Skeletal muscle tissue (tissue), 3 donors: ENCODE measurements at regions not wholly inside any gene's neighbourhood (a gene's known extent, or its start where the extent isn't known, plus 50 kb on each side); places are given as distances from the start of the nearest gene placed in this dataset.

Experiments
- H3K27ac ChIP-seq: one replicate; pipeline ENCODE4 v1.7.0; 2013; ENCODE audit warnings: mild to moderate bottlenecking, low read depth, low read length, inconsistent platforms
- H3K27me3 ChIP-seq, 3 donors: one replicate each; pipeline ENCODE4 v1.7.0; 2013; ENCODE audit warnings: low read length in 3 of 3; ENCODE audit not compliant: control insufficient read depth in 3 of 3, insufficient read depth in 3 of 3
- H3K36me3 ChIP-seq, 3 donors: one replicate each; pipeline ENCODE4 v1.7.0; 2013; ENCODE audit warnings: low read length in 3 of 3; ENCODE audit not compliant: control insufficient read depth in 3 of 3, insufficient read depth in 3 of 3
- H3K4me1 ChIP-seq, 3 donors: one replicate each; pipeline ENCODE4 v1.7.0; 2013; ENCODE audit warnings: low read length in 3 of 3, mild to moderate bottlenecking in 3 of 3; ENCODE audit not compliant: control insufficient read depth in 3 of 3, insufficient read depth in 3 of 3
- H3K4me3 ChIP-seq, 3 donors: one replicate each; pipeline ENCODE4 v1.7.0; 2013; ENCODE audit warnings: low read length in 3 of 3
- H3K9ac ChIP-seq, 3 donors: one replicate each; pipeline ENCODE4 v1.7.0; 2013; ENCODE audit warnings: low read length in 3 of 3, mild to moderate bottlenecking in 3 of 3, moderate library complexity in 2 of 3, low read depth in 1 of 3
- H3K9me3 ChIP-seq, 3 donors: one replicate each; pipeline ENCODE4 v1.7.0; 2013; ENCODE audit warnings: low read length in 3 of 3; ENCODE audit not compliant: control insufficient read depth in 3 of 3
- donor health status: Osteomylitis.

- no peaks in the 10 kb centered on the region for H3K4me1 ChIP-seq
- no peak overlapping the region for H3K9ac ChIP-seq
- no peak overlapping the region for H3K4me3 ChIP-seq
- H3K27ac ChIP-seq = no peak overlapping the region
- peaks cover 0 to 3% (median 0%) of the 10 kb centered on the region in 3 donors for H3K9me3 ChIP-seq
- no peaks in the 10 kb centered on the region for H3K27me3 ChIP-seq
- no peaks in the 10 kb centered on the region for H3K36me3 ChIP-seq
Measured at GRCh38 chr7:34487391-34488115, 170.5 kb upstream of the NPSR1 start.

- H3K9ac ChIP-seq = no peak overlapping the region
- H3K27ac ChIP-seq = no peak overlapping the region
- H3K27me3 ChIP-seq = no peaks in the 10 kb centered on the region
- H3K4me3 ChIP-seq = no peak overlapping the region
- no peaks in the 10 kb centered on the region for H3K4me1 ChIP-seq
- H3K36me3 ChIP-seq = no peaks in the 10 kb centered on the region
- peaks cover 0 to 3% (median 0%) of the 10 kb centered on the region in 3 donors for H3K9me3 ChIP-seq
Measured at GRCh38 chr7:34488766-34489165, 169.3 kb upstream of the NPSR1 start.

GRCh38 chr7:34491899-34492298 lies 166.1 kb upstream of the NPSR1 start:
- Histone ChIP-seq H3K4me3 (no peak overlapping the region), H3K9ac (no peak overlapping the region), H3K36me3 (no peaks in the 10 kb centered on the region), H3K9me3 (no peaks in the 10 kb centered on the region), H3K27ac (no peak overlapping the region), H3K4me1 (no peaks in the 10 kb centered on the region), H3K27me3 (no peaks in the 10 kb centered on the region)

- no peak overlapping the region for H3K4me3 ChIP-seq
- H3K27ac ChIP-seq = no peak overlapping the region
- no peak overlapping the region for H3K9ac ChIP-seq
- H3K4me1 ChIP-seq = no peaks in the 10 kb centered on the region
- no peaks in the 10 kb centered on the region for H3K27me3 ChIP-seq
- H3K9me3 ChIP-seq = no peaks in the 10 kb centered on the region
- no peaks in the 10 kb centered on the region for H3K36me3 ChIP-seq
Measured at GRCh38 chr7:34493752-34494151, 164.3 kb upstream of the NPSR1 start.

GRCh38 chr7:34497153-34497777 lies 160.8 kb upstream of the NPSR1 start:
- H3K9me3 ChIP-seq = no peaks in the 10 kb centered on the region
- H3K4me3 ChIP-seq = no peak overlapping the region
- H3K27me3 ChIP-seq = no peaks in the 10 kb centered on the region
- no peaks in the 10 kb centered on the region for H3K4me1 ChIP-seq
- H3K9ac ChIP-seq = no peak overlapping the region
- no peak overlapping the region for H3K27ac ChIP-seq
- H3K36me3 ChIP-seq = no peaks in the 10 kb centered on the region

- Histone ChIP-seq H3K36me3 (no peaks in the 10 kb centered on the region), H3K27ac (no peak overlapping the region), H3K9me3 (no peaks in the 10 kb centered on the region), H3K4me1 (no peaks in the 10 kb centered on the region), H3K9ac (no peak overlapping the region), H3K27me3 (no peaks in the 10 kb centered on the region), H3K4me3 (no peak overlapping the region)
Measured at GRCh38 chr7:34501156-34501555, 156.9 kb upstream of the NPSR1 start.

GRCh38 chr7:34507191-34507590 lies 150.8 kb upstream of the NPSR1 start:
- Histone ChIP-seq H3K36me3 (no peaks in the 10 kb centered on the region), H3K27me3 (no peaks in the 10 kb centered on the region), H3K4me3 (no peak overlapping the region), H3K9ac (no peak overlapping the region), H3K27ac (no peak overlapping the region), H3K9me3 (no peaks in the 10 kb centered on the region), H3K4me1 (no peaks in the 10 kb centered on the region)

- Histone ChIP-seq H3K9me3 (peaks cover 0 to 6% (median 0%) of the 10 kb centered on the region in 3 donors), H3K4me3 (no peak overlapping the region), H3K27me3 (no peaks in the 10 kb centered on the region), H3K36me3 (no peaks in the 10 kb centered on the region), H3K4me1 (no peaks in the 10 kb centered on the region), H3K27ac (no peak overlapping the region), H3K9ac (no peak overlapping the region)
Measured at GRCh38 chr7:34523226-34523918, 134.6 kb upstream of the NPSR1 start.

- peaks cover 0 to 2% (median 0%) of the 10 kb centered on the region in 3 donors for H3K9me3 ChIP-seq
- H3K27ac ChIP-seq = no peak overlapping the region
- H3K36me3 ChIP-seq = no peaks in the 10 kb centered on the region
- H3K9ac ChIP-seq = no peak overlapping the region
- no peak overlapping the region for H3K4me3 ChIP-seq
- no peaks in the 10 kb centered on the region for H3K27me3 ChIP-seq
- no peaks in the 10 kb centered on the region for H3K4me1 ChIP-seq
Measured at GRCh38 chr7:34530259-34530658, 127.8 kb upstream of the NPSR1 start.

GRCh38 chr7:34539003-34539402 lies 119.0 kb upstream of the NPSR1 start:
- H3K27ac ChIP-seq = no peak overlapping the region
- no peaks in the 10 kb centered on the region for H3K9me3 ChIP-seq
- no peak overlapping the region for H3K4me3 ChIP-seq
- no peaks in the 10 kb centered on the region for H3K36me3 ChIP-seq
- no peaks in the 10 kb centered on the region for H3K27me3 ChIP-seq
- H3K9ac ChIP-seq = no peak overlapping the region
- H3K4me1 ChIP-seq = no peaks in the 10 kb centered on the region
